Body of pancreas (tissue), 4 donors: ENCODE measurements at regions not wholly inside any gene's neighbourhood (a gene's known extent, or its start where the extent isn't known, plus 50 kb on each side); places are given as distances from the start of the nearest gene placed in this dataset.
A peak's percentile ranks its signal among the peaks of the same experiment; 100 is the strongest.

Experiments used
- ATAC-seq: fragments of 150-250 bp; one replicate; pipeline ENCODE4 v1.9.1; 2016
- DNase-seq, 4 donors: peaks; one replicate each; pipeline ENCODE4 v3.0.0-alpha.2; 2019
- H3K27ac ChIP-seq, 4 donors: fragments of 200-600 bp; sonication (generic); 1 replicate in 3 of 4; 2 replicates in 1 of 4; pipeline versions ENCODE4 v1.5.1 to v1.6.1; 2016 to 2019; ENCODE audit warnings: mild to moderate bottlenecking in 1 of 4, mixed read lengths in 1 of 4, moderate library complexity in 1 of 4
- H3K27me3 ChIP-seq, 2 donors: fragments of 200-600 bp; sonication (generic); one replicate each; pipeline ENCODE4 v1.6.0; 2016; ENCODE audit warnings: mild to moderate bottlenecking in 1 of 2
- H3K36me3 ChIP-seq, 2 donors: fragments of 200-600 bp; sonication (generic); replicated peaks in 1 of 2; 2 replicates each; pipeline ENCODE4 v1.5.1; 2016; ENCODE audit warnings: low read depth in 2 of 2; ENCODE audit not compliant: insufficient read depth in 1 of 2
- H3K4me1 ChIP-seq: fragments of 200-600 bp; sonication (generic); one replicate; pipeline ENCODE4 v1.6.0; 2016
- H3K4me3 ChIP-seq, 2 donors: fragments of 200-600 bp; sonication (generic); 1 replicate in 1 of 2; 2 replicates in 1 of 2; pipeline ENCODE4 v1.5.1; 2016 to 2019
- H3K9me3 ChIP-seq, 3 donors: fragments of 200-600 bp; sonication (generic); 1 replicate in 2 of 3; 2 replicates in 1 of 3; pipeline ENCODE4 v1.5.1; 2016
- CTCF ChIP-seq, 7 experiments: fragments of 450-650 bp in 4 of 7; fragments of 200-600 bp in 3 of 7; sonication (generic) in 3 of 7; IDR thresholded peaks; one replicate each; pipeline ENCODE4 v1.5.1; 2016 to 2019; ENCODE audit warnings: antibody characterized with exemption in 7 of 7
- POLR2A ChIP-seq, 3 donors: fragments of 450-650 bp; IDR thresholded peaks; one replicate each; pipeline ENCODE4 v1.6.1; 2016; ENCODE audit warnings: antibody characterized with exemption in 3 of 3, mild to moderate bottlenecking in 2 of 3
- WGBS, 2 donors: methylation state at CpG; one replicate each; pipeline ENCODE4 v1.1.5; 2017; 5-methylcytosine and 5-hydroxymethylcytosine counted together
- intact Hi-C: fragments of 100-400 bp; cut with DNase I; formaldehyde crosslinking; loops from one replicate; pipeline ENCODE4 v1.15.1; 2023

- H3K27me3 ChIP-seq: no peaks in the 10 kb centered on the region
- no peak for TF ChIP-seq POLR2A (IDR thresholded peaks at IDR 0.05)
- no peak for TF ChIP-seq CTCF (IDR thresholded peaks at IDR 0.05)
- ATAC-seq: peak; percentile 18
- no peaks in the 10 kb centered on the region for H3K36me3 ChIP-seq
- intact Hi-C loops: no loop called here
- no peaks in the 10 kb centered on the region for H3K9me3 ChIP-seq
- H3K4me1 ChIP-seq: peaks cover 28% of the 10 kb centered on the region
- WGBS, 2 donors: 19 to 33% methylated on average over 2 of the region's 2 CpGs
- H3K4me3 ChIP-seq: no peak overlapping the region
- peak overlapping the region in 1 of 4 donors; percentile 29 for H3K27ac ChIP-seq
- DNase-seq: no peak
These were observed 123.6 kb upstream of the ZNF608 start for GRCh38 chr5:124870070-124870469.

GRCh38 chr5:124871303-124871702 lies 124.9 kb upstream of the ZNF608 start:
- intact Hi-C loops: no loop called here
- TF ChIP-seq CTCF (IDR thresholded peaks at IDR 0.05) (no peak), POLR2A (IDR thresholded peaks at IDR 0.05) (no peak)
- DNase-seq (no peak), ATAC-seq (no peak)
- Histone ChIP-seq H3K27me3 (no peaks in the 10 kb centered on the region), H3K9me3 (no peaks in the 10 kb centered on the region), H3K36me3 (no peaks in the 10 kb centered on the region), H3K27ac (no peak overlapping the region), H3K4me1 (peaks cover 28% of the 10 kb centered on the region), H3K4me3 (no peak overlapping the region)
- WGBS, 2 donors: 85 to 89% methylated on average over 2 of the region's 2 CpGs

GRCh38 chr5:124872086-124872485 lies 125.6 kb upstream of the ZNF608 start:
- no peaks in the 10 kb centered on the region for H3K27me3 ChIP-seq
- DNase-seq: no peak
- H3K4me1 ChIP-seq: peaks cover 23% of the 10 kb centered on the region
- TF ChIP-seq POLR2A (IDR thresholded peaks at IDR 0.05) (no peak), CTCF (IDR thresholded peaks at IDR 0.05) (no peak)
- no peak overlapping the region for H3K27ac ChIP-seq
- ATAC-seq: no peak
- no peak overlapping the region for H3K4me3 ChIP-seq
- no peaks in the 10 kb centered on the region for H3K9me3 ChIP-seq
- no peaks in the 10 kb centered on the region for H3K36me3 ChIP-seq
- intact Hi-C loops: no loop called here
- 74 to 97% methylated on average over 5 of the region's 5 CpGs for WGBS, 2 donors

GRCh38 chr5:124872615-124873014 lies 126.2 kb upstream of the ZNF608 start:
- Histone ChIP-seq H3K27me3 (no peaks in the 10 kb centered on the region), H3K36me3 (no peaks in the 10 kb centered on the region), H3K4me3 (no peak overlapping the region), H3K4me1 (peaks cover 23% of the 10 kb centered on the region), H3K9me3 (no peaks in the 10 kb centered on the region), H3K27ac (no peak overlapping the region)
- DNase-seq (no peak), ATAC-seq (no peak)
- WGBS, 2 donors: 44 to 47% methylated on average over 2 of the region's 2 CpGs
- intact Hi-C loops: no loop called here
- TF ChIP-seq POLR2A (IDR thresholded peaks at IDR 0.05) (no peak), CTCF (IDR thresholded peaks at IDR 0.05) (no peak)

GRCh38 chr5:124873188-124873587 lies 126.7 kb upstream of the ZNF608 start:
- Histone ChIP-seq H3K36me3 (no peaks in the 10 kb centered on the region), H3K27ac (no peak overlapping the region), H3K4me1 (peaks cover 28% of the 10 kb centered on the region), H3K9me3 (no peaks in the 10 kb centered on the region), H3K4me3 (no peak overlapping the region), H3K27me3 (no peaks in the 10 kb centered on the region)
- DNase-seq (no peak), ATAC-seq (peak; percentile 48)
- TF ChIP-seq POLR2A (IDR thresholded peaks at IDR 0.05) (no peak), CTCF (IDR thresholded peaks at IDR 0.05) (no peak)
- intact Hi-C loops: no loop called here
